Fibroblast of peridontal ligament (primary cell): ENCODE measurements at regions not wholly inside any gene's neighbourhood (a gene's known extent, or its start where the extent isn't known, plus 50 kb on each side); places are given as distances from the start of the nearest gene placed in this dataset.

Experiments
- DNase-seq: peaks from one replicate; pipeline ENCODE4 v3.0.0-alpha.2; 2010; ENCODE audit errors: extremely low read depth

DNA sequence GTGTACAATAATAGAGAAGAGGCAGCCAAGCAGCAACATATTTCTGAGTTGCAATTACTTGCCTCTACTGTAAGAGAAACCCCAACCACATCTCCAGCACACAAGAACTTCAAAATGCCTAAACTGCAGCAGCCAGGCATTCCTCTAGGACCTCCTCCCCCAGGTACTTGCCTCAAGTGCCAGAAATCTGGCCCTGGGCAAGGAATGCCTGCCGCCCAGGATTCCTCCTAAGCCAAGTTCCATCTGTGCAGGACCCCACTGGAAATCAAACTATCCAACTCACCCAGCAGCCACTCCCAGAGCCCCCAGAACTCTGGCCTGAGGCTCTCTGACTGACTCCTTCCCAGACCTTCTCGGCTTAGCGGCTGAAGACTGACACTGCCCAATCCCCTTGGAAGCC lies 336.8 kb upstream of the RGMB start:
- DNase-seq, result no peak

DNA sequence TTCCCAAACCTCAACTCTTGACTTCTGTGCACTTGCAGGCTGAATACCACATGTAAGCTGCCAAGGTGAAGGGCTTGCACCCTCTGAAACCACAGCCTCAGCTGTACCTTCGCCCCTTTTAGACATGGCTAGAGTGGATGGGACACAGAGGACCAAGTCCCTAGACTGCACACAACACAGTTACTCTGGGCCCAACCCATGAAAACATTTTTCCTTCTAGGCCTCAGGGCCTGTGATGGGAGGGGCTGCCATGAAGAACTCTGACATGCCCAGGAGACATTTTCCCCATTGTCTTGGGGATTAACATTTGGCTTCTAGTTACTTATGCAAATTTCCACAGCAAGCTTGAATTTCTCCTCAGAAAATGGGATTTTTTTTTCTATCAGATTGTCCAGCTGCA lies 331.0 kb upstream of the RGMB start:
- DNase-seq, result no peak

DNA sequence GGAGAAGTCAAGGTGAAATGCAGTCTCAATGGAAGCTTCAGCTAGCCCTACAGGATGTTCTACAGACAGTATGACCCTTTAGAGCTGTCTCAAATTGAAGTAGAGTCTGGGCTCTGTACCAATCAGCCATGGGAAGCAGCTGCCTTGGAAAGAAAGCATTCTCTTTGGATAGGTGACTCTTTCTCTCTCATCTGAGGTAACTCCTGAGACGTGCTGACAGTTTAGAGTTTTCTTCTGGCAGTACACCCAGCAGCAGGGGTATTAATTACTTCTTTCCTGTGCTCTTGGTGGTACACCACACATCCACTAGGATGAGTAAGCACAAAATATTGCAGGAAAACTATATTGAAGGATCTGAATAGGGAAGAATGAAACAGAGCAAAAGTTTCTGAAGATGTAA lies 329.6 kb upstream of the RGMB start:
- no peak for DNase-seq

DNA sequence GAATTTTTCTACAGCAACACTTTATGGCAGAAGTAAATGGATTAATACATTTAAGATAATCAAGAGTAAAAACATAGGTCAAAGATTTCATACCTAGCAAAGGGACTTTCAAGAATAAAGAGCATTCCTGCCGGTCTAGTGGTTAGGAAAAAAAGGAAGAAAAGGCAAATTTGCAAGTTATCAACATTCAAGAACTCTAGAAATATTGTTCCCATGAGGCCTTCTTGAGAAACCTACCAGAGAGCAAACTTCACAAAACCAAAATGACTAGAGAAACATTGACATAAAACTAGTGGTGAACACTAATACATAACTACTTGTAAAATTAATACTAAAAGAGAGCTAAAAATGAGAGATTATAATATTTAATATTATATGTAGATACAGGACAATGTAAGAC lies 320.2 kb upstream of the RGMB start:
- DNase-seq, result peak; percentile 33

DNA sequence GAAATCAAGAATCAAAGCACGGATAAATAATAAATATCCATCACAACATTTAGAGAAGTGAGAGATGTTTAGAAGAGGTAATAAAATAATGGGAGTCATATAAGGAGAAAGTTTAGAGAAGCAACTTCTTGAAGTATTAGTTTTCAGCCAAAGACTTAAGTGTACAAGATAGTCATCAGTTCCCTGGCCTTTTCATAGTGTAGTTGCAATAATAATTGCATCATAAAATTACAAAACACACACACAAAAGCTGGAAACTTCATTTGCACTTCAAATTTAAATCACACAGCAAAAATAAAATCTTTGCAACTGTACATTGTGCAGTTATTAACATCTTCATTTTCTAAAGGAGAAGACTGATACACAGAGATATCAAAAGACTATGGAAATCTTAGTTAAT lies 319.1 kb upstream of the RGMB start:
- peak; percentile 73 for DNase-seq

DNA sequence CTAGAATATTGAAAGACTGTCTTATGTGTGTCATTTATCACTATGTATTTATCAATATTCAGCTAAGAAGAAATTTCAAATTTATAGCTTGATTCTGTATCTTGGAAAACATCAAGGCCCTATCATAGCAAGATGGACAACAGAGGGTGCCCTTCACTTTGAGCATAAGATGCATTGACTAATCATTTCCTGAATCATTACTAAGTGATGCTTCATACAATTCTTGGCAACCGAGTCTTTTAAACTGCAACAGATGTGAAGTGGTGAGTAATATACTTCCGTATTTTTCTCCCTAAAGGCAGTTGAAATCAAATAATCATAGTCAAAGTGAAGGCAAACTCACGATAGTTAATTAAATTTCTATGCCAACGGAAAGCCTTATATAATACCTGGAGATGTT lies 318.6 kb upstream of the RGMB start:
- DNase-seq, result peak; percentile 98

DNA sequence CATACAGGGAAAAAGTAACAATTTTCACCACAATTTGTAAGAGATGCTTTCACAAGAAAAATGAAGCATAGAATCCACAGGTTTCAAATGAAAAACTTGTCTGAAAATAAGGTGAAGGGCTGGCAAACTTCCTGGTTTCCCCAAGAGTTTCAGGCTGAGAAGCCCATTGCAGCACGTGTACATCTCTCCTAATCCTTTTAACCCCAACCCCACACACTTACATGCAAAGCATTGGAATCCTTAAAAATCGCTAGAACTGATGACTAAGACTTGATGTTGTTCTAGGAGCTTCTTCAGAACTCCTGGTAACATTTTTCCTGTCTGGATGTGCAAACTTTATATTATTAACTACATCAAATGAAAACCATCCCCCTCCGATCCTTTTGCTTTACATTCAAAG lies 317.8 kb upstream of the RGMB start:
- peak; percentile 60 for DNase-seq

DNA sequence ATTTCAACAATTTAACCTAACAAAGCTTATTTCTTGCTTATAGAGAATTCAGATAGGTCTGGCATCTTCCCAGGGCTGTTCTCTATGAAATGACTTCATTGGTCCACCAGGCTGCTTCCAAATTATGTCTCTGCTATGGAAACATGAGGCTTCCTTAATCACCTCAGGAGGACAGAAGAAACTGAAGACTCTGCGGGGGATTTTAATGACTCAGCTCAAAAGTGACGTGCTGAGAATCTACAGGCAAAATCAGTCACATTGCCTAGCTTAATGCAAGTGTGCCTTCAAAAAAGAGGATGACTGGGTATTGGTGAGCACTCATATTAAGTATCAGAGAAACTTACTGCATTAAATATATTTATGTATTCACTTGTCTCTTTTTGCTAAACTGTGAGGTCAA lies 315.5 kb upstream of the RGMB start:
- peak; percentile 89 for DNase-seq

DNA sequence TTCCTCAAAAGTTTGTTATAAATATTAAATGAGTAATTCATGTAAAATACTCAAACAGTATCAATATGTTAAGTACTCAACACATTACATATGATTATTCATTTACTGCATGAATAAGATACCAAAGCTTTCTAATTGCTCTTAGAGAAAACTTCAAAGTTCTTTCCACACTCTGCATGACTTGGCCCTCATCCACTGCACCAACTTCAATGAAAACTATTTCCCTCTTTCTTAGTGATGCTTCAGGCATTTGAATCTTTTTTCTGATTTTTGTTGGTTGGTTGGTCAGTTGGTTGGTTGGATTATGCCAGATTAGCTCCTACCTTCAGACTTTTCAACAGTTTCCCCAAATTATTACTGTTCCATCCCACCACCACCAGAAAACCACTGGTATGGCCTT lies 314.7 kb upstream of the RGMB start:
- DNase-seq, result peak; percentile 59

DNA sequence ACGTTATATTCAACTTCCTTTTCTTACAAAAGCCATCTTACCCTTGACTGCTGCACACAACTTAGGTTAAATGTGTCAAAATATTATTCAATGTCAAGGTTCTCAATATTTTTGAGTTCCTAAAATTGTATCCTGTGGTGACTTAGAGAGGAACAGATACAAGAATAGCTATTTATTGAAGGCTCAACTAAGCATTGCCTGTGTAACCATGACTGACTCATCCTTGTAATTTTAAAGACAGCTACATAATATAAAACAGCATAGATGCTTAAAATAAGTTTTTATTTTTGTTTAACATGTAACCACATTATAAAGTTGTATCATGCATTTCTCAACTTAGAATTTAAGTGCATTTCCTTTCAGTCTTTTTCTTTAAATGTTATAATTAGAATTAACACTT lies 312.9 kb upstream of the RGMB start:
- peak; percentile 49 for DNase-seq

DNA sequence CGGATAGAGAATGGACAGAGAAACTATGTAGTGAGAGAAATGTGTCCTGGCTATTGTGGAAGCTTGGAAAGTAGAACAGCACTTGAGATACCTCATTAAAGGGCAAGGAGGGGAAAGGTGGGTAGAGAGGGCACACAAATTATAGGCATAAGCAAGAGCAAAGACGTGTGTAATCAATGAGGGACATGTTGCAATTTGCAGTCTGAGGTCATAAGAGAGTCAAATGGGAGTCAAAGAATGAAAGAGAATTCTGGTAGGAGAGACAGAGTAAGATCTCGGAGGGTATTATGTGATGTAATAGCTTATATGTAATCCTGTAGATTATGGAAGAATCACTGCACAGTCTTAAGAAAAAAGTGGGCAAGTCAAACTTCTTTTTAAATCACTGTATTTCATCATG lies 312.0 kb upstream of the RGMB start:
- DNase-seq, result peak; percentile 62

DNA sequence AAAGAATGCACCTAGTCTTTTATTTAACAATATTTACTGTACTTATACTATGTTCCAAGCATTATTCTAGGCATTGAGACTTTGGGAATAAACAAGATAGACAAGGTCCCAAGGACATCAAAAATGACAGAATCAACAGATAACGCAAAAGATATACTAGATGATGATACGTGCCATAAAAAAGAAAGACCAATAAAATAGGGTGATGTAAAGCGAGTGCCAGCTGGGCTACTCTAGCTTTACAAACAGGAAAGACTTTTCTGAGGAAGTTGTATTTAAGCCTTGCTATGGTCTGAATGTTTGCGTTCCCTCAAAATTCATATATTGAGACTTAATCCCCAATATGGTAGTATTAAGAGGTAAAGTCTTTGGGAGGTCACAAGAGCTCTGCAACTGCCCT lies 310.2 kb upstream of the RGMB start:
- no peak for DNase-seq

DNA sequence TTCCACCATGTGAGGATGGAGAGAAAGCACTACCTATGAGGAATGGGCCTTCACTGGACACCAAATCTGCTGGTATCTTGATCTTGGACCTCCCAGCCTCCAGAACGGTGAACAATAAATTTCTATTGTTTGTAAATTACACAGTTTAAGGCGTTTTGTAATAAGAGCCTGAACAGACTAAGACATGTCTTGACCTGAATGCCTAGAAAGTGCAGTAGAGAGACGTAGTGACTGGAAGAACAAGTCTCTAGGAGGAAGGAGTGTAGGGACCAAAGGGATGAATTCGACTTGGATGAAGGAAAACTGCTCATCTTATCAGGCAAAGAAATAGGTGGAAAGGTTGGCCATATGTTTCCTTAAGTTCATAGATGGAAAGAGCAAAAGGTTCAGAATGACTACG lies 309.8 kb upstream of the RGMB start:
- no peak for DNase-seq

DNA sequence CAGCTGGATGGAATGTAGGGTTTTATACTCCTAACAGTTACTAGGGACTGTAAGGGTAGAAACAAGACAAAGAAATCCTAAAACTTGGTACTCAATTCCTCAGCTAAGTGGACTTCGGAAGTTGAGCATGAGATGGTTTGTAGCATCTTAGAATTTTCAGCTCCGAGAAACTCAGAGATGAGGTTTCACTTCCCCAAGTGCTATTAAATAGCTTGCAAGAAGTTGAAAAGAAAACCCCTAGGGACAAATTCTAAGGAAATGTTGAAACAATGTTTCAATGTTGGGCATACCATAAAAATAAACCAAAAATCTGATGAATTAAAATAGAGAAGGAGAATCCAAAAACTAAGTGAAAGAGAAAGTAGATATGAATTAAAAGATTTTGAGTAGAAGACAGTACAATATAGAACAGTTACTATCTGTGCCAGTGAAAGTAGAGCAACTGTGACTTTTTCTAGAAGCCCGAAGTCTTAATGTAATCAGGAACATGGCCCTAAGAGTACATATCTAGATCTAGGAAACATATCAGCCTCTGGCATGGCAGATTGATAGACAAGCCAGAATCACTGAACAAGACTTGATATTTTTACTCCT lies 308.6 kb upstream of the RGMB start:
- peak; percentile 87 for DNase-seq

DNA sequence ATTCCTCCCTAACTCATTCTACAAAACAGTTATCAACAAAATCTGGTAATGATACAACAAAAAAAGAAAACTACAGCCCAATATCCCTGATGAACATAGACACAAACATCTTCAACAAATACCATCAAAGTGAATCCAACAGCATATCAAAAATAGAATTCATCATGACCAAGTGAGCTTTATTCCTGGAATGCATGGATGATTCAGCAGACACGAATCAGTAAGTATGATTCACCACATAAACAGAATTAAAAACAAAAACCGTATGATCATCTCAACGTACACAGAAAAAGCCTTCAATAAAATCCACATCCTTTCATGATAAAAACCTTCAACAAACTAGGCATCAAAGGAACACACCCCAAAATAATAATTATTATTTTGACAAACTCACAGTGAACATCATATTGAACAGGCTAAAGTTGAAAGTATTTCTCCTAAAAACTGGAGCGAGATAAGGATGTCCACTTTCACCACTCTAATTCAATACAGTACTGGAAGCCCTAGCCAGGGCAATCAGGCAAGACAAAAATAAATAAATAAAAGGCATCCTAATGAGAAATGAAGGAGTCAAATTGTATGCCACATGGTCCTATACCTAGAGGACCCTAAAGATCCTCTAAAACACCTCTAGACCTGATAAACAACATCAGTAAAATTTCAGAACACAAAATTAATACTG lies 305.1 kb upstream of the RGMB start:
- DNase-seq, result peak; percentile 95

DNA sequence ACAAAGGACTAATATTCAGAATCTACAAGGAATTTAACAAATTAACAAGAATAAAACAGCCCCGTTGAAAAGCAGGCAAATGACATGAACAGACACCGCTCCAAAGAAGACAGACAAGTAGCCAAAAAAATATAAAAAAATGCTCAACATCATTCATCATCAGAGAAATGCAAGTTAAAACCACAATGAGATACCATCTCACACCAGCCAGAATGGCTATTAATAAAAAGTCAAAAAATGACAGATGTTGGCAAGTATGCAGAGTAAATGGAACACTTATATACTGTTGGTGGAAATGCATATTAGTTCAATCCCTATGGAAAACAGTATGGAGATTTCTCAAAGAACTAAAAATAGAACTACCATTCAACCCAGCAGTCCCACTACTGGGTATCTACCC lies 302.7 kb upstream of the RGMB start:
- DNase-seq, result no peak

DNA sequence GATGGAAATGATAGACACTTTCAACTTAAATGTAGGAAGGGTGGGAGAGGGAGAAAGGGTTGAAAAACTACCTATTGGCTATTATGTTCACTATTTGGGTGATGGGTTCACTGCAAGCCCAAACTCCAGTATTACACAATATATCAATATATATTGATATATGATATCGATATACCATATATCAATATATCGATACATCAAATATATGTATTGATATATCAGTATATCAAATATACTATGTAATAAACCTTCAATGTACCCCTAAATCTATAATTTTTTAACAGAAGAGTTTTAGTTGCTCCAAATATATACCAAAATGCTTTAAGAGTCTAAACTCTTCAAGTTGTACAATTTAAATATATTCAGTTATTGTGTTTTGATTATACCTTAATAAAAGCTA lies 302.0 kb upstream of the RGMB start:
- DNase-seq, result no peak

DNA sequence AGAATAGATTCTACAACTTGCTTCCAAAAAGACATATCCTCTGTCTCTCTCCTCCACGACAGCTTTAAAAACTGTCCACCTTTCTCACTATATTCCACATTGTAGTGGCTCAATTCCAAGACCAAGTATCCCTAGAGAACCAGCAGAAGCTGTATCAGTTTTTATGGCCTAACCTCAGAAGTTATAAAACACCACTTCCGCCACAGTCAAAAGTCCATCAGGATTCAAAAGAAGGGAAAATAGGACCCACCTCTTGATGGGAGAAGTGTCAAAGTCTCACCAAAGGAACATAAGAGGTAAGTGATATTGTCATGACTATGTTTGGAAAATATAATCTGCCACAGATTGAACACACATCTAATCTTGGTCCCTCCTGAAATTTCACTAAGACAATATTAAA lies 299.2 kb upstream of the RGMB start:
- no peak for DNase-seq

DNA sequence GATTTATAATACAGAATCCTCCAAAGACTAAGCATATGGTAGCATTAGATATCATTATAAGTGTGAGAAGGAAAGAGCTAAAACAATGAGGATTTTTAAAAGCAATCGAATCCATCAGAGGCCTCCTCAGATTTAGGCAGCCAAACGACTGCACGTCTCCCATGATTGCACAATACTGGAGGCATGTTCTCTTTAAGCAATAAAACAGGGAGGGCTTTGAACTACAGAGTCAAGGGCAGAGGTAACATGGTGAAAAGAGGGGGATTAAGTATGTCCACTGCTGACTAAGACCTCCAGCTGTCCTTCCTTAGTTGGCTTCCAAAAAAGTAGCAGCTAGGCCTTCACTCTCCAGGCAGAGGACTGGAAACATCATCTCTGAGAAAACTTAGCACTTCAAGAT lies 298.7 kb upstream of the RGMB start:
- DNase-seq, result no peak

DNA sequence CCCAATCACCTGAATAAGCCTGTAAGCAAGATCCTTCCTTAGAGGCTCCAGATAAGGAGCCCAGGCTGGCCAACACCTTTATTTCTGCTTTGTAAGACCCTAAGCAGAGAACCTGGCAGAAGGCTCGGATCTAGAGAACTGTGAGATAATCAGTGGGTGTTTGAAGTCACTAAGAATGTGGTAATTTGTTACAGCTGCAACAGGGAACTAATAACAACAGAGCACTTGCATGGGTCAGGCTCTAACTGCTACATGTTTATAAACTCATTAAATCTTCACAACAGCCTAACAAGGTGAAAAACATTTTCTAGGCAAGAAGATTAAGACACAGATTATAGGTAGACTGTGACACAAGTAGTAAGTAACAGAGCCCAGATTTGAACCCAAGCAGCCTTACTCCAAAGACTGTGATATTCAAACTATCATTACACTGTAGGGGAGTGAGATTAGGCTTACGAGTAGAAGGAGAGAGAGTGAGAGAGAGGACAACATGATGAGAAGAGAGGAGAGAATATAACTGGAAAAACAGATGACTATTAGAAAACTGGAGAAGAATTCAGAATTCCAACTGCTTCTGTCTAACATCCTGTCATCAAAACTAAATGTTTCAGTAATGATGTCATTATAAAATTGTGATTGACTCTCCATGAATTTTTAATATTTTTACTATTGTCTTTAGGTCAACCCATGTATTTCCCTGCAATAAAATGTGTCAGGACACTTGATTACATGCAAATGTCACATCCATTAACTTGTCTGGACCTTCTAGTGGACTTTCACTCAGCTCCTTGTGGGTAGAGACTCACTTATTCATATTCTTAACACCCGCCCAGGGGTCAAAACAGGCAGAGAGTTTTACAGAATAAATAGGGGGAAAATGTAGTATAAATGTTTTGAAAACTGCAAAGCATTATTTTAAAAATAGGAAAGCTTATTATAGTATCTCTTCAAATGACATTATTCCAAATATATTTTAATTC lies 290.9 kb upstream of the RGMB start:
- peak; percentile 26 for DNase-seq

DNA sequence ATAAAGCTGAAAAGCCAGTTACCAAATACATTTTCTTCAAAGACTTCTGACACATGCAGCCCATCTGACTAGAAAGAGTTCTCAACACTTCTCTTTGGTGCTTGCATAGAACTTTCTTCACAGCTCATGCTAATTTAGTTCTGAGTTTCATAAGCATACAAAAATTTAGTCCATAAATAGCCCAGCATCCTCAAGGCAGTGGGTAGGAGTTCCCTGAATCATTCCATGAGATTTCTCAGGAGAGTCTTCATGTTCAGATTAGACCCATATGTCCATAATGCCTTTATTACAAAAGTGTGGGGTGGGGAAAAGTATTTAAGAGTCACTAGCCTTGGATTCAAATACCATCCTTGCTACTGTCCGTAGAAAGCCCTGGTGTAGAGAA lies 290.2 kb upstream of the RGMB start:
- DNase-seq, result peak; percentile 98

DNA sequence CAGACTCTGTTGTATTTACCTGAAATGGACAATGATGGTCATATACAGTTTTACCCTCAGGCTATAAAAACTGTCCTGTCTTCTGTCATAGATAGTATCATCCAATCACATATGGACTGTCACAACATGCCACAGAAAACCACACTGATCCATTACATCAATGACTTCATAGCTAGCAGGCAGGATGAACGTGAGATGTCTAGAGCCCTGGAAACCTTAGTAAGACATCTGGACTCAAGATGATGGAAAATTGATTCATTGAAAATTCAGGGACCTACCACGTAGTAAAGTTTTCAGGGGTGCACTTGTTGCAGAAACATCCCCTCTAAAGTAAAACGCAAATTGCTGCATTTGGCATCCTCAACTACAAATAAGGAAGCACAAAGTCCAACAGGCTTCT lies 284.4 kb upstream of the RGMB start:
- DNase-seq, result no peak

DNA sequence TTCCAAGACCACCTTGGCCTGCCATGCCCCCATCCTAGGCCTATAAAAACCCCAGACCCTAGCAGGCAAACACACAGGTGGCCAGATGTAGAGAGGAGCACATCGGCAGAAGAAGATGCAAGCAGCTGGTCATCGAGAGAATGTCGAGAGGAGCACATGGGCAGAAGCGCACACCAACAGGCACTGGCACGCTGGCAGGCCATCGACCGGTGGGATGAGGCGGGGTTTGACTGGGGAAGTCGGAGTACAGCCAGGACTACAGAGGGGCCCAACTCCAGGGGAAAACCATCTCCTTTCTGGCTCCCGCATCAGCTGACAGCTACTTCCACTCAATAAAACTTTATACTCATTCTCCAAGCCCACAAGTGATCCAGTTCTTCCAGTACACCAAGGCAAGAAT lies 283.1 kb upstream of the RGMB start:
- no peak for DNase-seq
